ENCODE measurements at regions not wholly inside any gene's neighbourhood (a gene's known extent, or its start where the extent isn't known, plus 50 kb on each side); places are given as distances from the start of the nearest gene placed in this dataset.

GRCh38 chr18:75700561-75700960 lies 273.1 kb upstream of the SMIM21 start:
- no peak overlapping the region for H3K4me3 ChIP-seq (ENCODE audit: low read length in 3 of 3)
- no peaks in the 10 kb centered on the region for H3K36me3 ChIP-seq (ENCODE audit: control insufficient read depth in 2 of 3, insufficient read depth in 3 of 3, low read length in 3 of 3)
- no peak for DNase-seq
- no peak overlapping the region for H3K27ac ChIP-seq (ENCODE audit: low read depth in 2 of 2, low read length in 2 of 2)
- TF ChIP-seq, protein P1, sequence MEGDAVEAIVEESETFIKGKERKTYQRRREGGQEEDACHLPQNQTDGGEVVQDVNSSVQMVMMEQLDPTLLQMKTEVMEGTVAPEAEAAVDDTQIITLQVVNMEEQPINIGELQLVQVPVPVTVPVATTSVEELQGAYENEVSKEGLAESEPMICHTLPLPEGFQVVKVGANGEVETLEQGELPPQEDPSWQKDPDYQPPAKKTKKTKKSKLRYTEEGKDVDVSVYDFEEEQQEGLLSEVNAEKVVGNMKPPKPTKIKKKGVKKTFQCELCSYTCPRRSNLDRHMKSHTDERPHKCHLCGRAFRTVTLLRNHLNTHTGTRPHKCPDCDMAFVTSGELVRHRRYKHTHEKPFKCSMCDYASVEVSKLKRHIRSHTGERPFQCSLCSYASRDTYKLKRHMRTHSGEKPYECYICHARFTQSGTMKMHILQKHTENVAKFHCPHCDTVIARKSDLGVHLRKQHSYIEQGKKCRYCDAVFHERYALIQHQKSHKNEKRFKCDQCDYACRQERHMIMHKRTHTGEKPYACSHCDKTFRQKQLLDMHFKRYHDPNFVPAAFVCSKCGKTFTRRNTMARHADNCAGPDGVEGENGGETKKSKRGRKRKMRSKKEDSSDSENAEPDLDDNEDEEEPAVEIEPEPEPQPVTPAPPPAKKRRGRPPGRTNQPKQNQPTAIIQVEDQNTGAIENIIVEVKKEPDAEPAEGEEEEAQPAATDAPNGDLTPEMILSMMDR (IDR thresholded peaks at IDR 0.05; ENCODE audit: borderline replicate concordance, extremely low read depth, insufficient read depth), result no peak
- no peaks in the 10 kb centered on the region for H3K27me3 ChIP-seq (ENCODE audit: control insufficient read depth, insufficient read depth, low read length)
- no peak for FAIRE-seq
- H3K9me3 ChIP-seq (ENCODE audit: control insufficient read depth in 2 of 3, insufficient read depth in 1 of 3, low read length in 3 of 3), result no peaks in the 10 kb centered on the region
- no peaks in the 10 kb centered on the region for H3K4me1 ChIP-seq (ENCODE audit: control insufficient read depth in 2 of 3, insufficient read depth in 2 of 3, low read depth in 1 of 3, low read length in 3 of 3)
- intact Hi-C loops (cut with DNase I), result no loop called here
- no peak overlapping the region for H3K9ac ChIP-seq (ENCODE audit: low read length in 3 of 3)

GRCh38 chr18:75698861-75699260 lies 271.4 kb upstream of the SMIM21 start:
- Histone ChIP-seq H3K27me3 (ENCODE audit: control insufficient read depth, insufficient read depth, low read length) (no peaks in the 10 kb centered on the region), H3K9me3 (ENCODE audit: control insufficient read depth in 2 of 3, insufficient read depth in 1 of 3, low read length in 3 of 3) (no peaks in the 10 kb centered on the region)
- no peak for FAIRE-seq

DNA sequence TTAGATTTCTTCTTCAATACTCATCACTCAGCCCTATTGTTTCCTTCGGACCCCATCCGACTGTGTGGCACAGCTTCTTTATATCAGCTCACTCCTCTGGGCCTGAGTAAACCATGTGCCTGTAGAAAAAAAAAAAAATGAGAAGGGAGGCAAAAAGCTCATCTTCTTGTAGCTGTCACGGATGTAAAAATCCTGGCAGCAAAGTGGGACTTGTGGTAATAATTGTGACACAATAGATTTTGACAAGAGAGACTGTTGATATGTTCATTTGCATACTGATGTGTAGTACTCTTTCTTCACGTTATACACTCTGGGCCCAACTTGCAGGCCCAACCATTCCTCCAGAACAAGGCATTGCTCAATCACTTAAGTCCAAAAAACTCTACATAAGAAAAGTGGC lies 270.0 kb upstream of the SMIM21 start:
- DNase-seq, result no peak
- FAIRE-seq, result no peak
- H3K36me3 ChIP-seq (ENCODE audit: control insufficient read depth in 2 of 3, insufficient read depth in 3 of 3, low read length in 3 of 3), result no peaks in the 10 kb centered on the region
- H3K9me3 ChIP-seq (ENCODE audit: control insufficient read depth in 2 of 3, insufficient read depth in 1 of 3, low read length in 3 of 3), result no peaks in the 10 kb centered on the region
- H3K9ac ChIP-seq (ENCODE audit: low read length in 3 of 3), result no peak overlapping the region
- no peak overlapping the region for H3K4me3 ChIP-seq (ENCODE audit: low read length in 3 of 3)
- no peaks in the 10 kb centered on the region for H3K4me1 ChIP-seq (ENCODE audit: control insufficient read depth in 2 of 3, insufficient read depth in 2 of 3, low read depth in 1 of 3, low read length in 3 of 3)
- TF ChIP-seq, protein P1 (IDR thresholded peaks at IDR 0.05; ENCODE audit: borderline replicate concordance, extremely low read depth, insufficient read depth), result no peak
- intact Hi-C loops (cut with DNase I), result no loop called here
- H3K27ac ChIP-seq (ENCODE audit: low read depth in 2 of 2, low read length in 2 of 2), result no peak overlapping the region
- no peaks in the 10 kb centered on the region for H3K27me3 ChIP-seq (ENCODE audit: control insufficient read depth, insufficient read depth, low read length)

More at GRCh38 chr18:75698861-75699260, 271.4 kb upstream of the SMIM21 start:
- no peaks in the 10 kb centered on the region for H3K4me1 ChIP-seq (ENCODE audit: control insufficient read depth in 2 of 3, insufficient read depth in 2 of 3, low read depth in 1 of 3, low read length in 3 of 3)
- intact Hi-C loops (cut with DNase I), result no loop called here
- no peaks in the 10 kb centered on the region for H3K36me3 ChIP-seq (ENCODE audit: control insufficient read depth in 2 of 3, insufficient read depth in 3 of 3, low read length in 3 of 3)
- H3K4me3 ChIP-seq (ENCODE audit: low read length in 3 of 3), result no peak overlapping the region
- no peak for DNase-seq
- TF ChIP-seq, protein P1 (IDR thresholded peaks at IDR 0.05; ENCODE audit: borderline replicate concordance, extremely low read depth, insufficient read depth), result no peak
- no peak overlapping the region for H3K27ac ChIP-seq (ENCODE audit: low read depth in 2 of 2, low read length in 2 of 2)
- H3K9ac ChIP-seq (ENCODE audit: low read length in 3 of 3), result no peak overlapping the region

DNA sequence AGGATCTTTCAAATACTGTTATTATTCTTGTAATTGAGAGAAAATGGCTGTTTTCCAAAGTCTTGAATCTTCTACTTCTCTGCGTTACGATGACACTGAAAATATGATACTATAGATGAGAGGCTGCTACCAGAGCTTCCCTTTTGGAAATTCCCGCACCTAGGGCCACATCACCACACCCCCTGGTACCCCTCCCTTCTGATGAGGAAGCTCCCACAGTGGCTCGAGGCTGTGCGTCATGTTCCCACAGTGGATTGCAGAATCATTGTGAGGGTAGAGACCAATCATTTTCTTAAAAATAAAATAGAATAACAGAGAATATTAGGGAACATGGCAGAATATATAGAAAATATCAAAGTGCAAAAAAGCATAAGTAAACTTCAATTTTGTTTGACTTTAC lies 268.9 kb upstream of the SMIM21 start:
- Histone ChIP-seq H3K27me3 (ENCODE audit: control insufficient read depth, insufficient read depth, low read length) (no peaks in the 10 kb centered on the region), H3K9me3 (ENCODE audit: control insufficient read depth in 2 of 3, insufficient read depth in 1 of 3, low read length in 3 of 3) (no peaks in the 10 kb centered on the region), H3K4me1 (ENCODE audit: control insufficient read depth in 2 of 3, insufficient read depth in 2 of 3, low read depth in 1 of 3, low read length in 3 of 3) (no peaks in the 10 kb centered on the region), H3K4me3 (ENCODE audit: low read length in 3 of 3) (no peak overlapping the region), H3K27ac (ENCODE audit: low read depth in 2 of 2, low read length in 2 of 2) (no peak overlapping the region), H3K36me3 (ENCODE audit: control insufficient read depth in 2 of 3, insufficient read depth in 3 of 3, low read length in 3 of 3) (no peaks in the 10 kb centered on the region), H3K9ac (ENCODE audit: low read length in 3 of 3) (no peak overlapping the region)
- TF ChIP-seq, protein P1 (IDR thresholded peaks at IDR 0.05; ENCODE audit: borderline replicate concordance, extremely low read depth, insufficient read depth), result no peak
- DNase-seq (no peak), FAIRE-seq (no peak)
- intact Hi-C loops (cut with DNase I), result no loop called here

Measured in kidney (tissue), 13 donors.